ENCODE measurements at regions not wholly inside any gene's neighbourhood (a gene's known extent, or its start where the extent isn't known, plus 50 kb on each side); places are given as distances from the start of the nearest gene placed in this dataset.

DNA sequence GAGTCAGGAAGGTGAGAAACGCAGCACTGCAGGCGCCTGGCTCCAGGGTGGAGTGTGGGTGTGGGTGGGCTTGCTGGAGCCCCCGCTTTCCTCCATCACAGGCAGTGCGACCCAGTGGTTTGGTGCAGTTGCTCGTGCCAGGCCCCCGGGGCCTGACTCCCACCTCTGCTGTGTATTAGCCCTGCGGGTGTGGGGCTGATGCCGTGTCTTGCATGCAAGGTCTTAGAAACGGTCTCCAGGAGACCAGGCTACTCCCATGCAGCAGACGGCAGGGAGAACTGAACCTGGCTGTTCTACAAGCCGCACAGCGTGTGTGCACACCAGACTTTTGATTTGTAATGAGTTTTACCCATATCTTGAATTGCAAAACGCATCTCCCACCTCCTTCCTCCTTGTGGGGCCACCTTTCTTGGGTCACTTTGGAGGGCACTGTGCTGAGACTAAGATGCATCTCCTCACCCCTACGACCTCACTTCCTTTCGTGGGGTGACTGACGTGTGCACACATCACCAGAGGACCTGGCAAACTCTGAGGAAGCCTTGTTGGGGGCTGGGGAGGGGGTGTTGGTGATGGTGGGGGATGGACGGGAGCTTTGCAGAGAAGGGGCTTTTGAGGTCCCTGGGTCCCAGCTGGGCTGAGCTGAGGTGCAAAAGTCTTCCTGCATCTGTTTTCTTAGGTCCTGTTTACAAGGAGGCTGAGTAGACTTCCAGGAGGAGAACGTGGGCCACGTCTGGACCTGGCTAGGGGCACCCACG lies 101.8 kb upstream of the TNRC6C start:
- no peak for DNase-seq (ENCODE audit: low read depth)
- no peak overlapping the region for H3K4me3 ChIP-seq (ENCODE audit: low read length)
- TF ChIP-seq, protein P1, sequence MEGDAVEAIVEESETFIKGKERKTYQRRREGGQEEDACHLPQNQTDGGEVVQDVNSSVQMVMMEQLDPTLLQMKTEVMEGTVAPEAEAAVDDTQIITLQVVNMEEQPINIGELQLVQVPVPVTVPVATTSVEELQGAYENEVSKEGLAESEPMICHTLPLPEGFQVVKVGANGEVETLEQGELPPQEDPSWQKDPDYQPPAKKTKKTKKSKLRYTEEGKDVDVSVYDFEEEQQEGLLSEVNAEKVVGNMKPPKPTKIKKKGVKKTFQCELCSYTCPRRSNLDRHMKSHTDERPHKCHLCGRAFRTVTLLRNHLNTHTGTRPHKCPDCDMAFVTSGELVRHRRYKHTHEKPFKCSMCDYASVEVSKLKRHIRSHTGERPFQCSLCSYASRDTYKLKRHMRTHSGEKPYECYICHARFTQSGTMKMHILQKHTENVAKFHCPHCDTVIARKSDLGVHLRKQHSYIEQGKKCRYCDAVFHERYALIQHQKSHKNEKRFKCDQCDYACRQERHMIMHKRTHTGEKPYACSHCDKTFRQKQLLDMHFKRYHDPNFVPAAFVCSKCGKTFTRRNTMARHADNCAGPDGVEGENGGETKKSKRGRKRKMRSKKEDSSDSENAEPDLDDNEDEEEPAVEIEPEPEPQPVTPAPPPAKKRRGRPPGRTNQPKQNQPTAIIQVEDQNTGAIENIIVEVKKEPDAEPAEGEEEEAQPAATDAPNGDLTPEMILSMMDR (conservative IDR thresholded peaks at IDR 0.05; ENCODE audit: low read depth, low read length), result no peak

DNA sequence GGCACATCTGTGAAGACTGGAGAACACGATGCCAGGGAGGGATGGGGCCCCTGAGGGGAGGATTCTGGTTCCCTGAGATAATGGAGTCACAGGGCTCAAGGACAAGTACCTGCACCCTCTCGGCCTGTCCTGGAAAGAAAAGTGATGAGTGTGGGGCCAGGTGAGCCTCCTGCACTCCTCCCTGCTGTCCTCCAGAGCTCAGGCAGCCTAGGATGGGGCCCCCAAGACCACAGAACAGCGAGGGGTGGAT lies 101.3 kb upstream of the TNRC6C start:
- no peak for DNase-seq (ENCODE audit: low read depth)
- no peak overlapping the region for H3K4me3 ChIP-seq (ENCODE audit: low read length)
- TF ChIP-seq, protein P1 (conservative IDR thresholded peaks at IDR 0.05; ENCODE audit: low read depth, low read length), result no peak

DNA sequence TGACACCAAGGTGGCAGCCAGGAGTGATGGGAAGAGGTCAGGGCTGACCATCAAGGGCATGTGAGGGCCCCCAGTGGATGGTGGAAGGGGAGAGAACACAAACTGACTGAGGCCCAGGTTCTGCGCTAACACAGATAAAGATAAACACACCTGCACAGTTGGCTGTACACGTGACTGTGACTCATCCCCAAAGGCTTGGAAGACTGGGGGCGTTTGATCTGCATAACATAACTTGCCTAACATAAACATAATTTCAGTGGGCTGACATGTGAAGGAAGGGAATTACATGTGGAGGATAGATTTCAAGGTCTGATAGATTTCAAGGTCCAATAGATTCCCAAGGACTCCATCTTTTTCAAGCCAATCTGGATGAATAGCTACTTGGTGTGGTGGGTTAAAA lies 100.9 kb upstream of the TNRC6C start:
- H3K4me3 ChIP-seq (ENCODE audit: low read length), result no peak overlapping the region
- DNase-seq (ENCODE audit: low read depth), result no peak

DNA sequence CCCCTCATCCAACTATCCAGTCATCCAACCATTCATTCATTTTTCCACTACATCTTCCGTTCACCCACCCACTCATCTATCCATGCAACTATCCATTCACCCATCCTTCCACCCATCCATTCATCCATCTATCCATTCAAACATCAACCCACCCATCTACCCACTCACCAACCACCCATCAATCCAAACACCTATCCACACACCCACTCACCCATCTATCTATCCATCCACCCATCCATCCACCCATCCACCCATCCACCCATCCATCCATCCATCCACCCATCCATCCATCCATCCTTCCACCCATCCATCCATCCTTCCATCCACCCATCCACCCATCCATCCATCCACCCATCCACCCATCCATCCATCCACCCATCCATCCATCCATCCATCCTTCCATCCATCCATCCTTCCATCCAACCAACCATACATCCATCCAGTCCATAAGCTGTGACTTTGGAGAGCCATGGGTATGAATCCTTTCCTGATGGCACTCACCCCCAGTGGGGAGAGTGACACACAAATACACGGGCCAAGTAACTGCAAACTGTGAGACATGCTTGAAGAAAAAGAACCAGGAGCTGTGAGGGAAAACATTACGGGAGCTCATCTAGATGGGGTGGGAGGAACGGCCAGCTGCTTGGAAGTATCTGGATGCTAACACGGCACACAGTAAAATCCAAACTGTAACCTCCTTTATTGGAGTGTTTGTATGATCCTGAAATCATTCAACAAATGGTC lies 100.0 kb upstream of the TNRC6C start:
- DNase-seq (ENCODE audit: low read depth), result no peak
- no peak overlapping the region for H3K4me3 ChIP-seq (ENCODE audit: low read length)
- TF ChIP-seq, protein P1 (conservative IDR thresholded peaks at IDR 0.05; ENCODE audit: low read depth, low read length), result no peak

More for the DNA sequence above, 100.9 kb upstream of the TNRC6C start:
- TF ChIP-seq, protein P1 (conservative IDR thresholded peaks at IDR 0.05; ENCODE audit: low read depth, low read length), result no peak

DNA sequence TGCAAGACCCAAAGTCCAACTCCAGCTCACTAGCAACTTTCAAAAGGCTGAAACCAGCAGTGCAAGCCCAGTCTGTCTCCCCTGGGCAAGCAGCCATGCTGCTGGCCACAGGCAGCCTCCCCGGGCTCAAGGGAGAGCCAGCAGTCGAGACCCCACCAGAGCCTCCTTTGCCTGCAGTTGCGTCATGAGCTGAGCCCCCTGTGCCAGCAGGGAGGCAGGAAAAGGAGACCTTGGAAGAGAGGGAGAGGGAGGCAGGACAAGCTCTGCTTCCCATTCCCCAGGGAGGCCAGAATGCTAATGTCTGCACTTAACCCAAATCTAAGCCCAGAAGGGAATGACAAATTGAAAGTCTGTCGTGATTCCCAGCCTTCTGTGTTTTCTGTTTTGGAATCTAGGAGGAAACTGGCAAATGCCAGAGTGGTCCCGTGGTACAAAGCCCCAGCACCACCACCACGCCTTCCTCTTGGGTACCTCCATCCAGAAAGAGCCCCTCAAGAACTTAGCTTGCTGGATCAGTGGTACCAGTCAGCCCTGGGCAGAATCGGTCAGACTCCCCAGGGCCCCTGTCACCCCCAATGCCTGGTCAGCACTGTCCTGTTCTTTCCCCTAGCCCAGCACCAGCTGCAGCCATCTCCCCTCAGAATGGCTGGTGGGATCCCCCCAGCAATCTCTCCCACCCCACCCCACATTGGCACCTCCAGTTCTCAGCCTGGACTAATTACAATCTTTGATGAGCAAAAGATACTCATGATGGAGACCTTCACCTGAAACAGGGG lies 99.3 kb upstream of the TNRC6C start:
- TF ChIP-seq, protein P1 (conservative IDR thresholded peaks at IDR 0.05; ENCODE audit: low read depth, low read length), result no peak
- DNase-seq (ENCODE audit: low read depth), result no peak
- H3K4me3 ChIP-seq (ENCODE audit: low read length), result no peak overlapping the region

DNA sequence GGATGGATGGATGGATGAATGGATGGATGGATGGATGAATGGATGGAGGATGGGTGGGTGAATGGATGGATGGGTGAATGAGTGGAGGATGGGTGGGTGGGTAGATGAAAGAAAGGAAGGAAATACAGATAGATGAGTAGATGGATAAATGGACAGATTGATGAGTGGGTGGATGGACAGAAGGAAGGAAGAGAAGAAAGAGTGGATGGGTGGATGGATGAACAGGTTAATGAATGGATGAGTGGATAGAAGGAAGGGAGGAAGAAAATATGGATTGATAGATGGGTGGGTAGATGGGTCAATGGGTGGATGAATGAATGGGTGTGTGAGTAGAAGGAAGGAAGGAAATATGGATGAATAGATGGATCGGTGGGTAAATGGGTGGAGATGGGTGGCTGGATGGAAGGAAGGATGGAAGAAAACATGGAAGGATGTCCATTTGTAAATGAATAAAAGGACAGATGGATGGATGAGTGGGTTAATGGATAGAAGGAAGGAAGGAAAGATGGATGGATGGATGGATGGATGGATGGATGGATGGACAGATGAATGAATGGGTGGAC lies 97.3 kb upstream of the TNRC6C start:
- DNase-seq (ENCODE audit: low read depth), result no peak
- TF ChIP-seq, protein P1 (conservative IDR thresholded peaks at IDR 0.05; ENCODE audit: low read depth, low read length), result no peak

More for the DNA sequence above, 97.3 kb upstream of the TNRC6C start:
- H3K4me3 ChIP-seq (ENCODE audit: low read length), result no peak overlapping the region
